HEK293 (cell line): ENCODE measurements at regions not wholly inside any gene's neighbourhood (a gene's known extent, or its start where the extent isn't known, plus 50 kb on each side); places are given as distances from the start of the nearest gene placed in this dataset.
"Not testable (repeated sequence)": the region's sequence is repeated elsewhere in the genome, so short reads cannot be mapped to it uniquely, and the experiment has no call there.

Experiments used
- CTCF ChIA-PET: fragments of 350-600 bp; formaldehyde crosslinking; extraction: SDS; loops from one replicate; lab custom pipeline; 2021; ENCODE audit warnings: antibody characterized with exemption; lab: Yijun Ruan, JAX
- POLR2A ChIA-PET: fragments of 300-600 bp; formaldehyde crosslinking; extraction: SDS; loops from one replicate; lab custom pipeline; 2020; ENCODE audit warnings: antibody characterized with exemption, inconsistent platforms; lab: Yijun Ruan, JAX
- H3K27ac ChIP-seq: fragments of 200-500 bp; sonication (Bioruptor generic); 2 replicates; pipeline ENCODE4 v1.5.1; 2014; ENCODE audit warnings: low read depth, low read length, control low read depth, inconsistent platforms; ENCODE audit errors: extremely low read depth
- H3K36me3 ChIP-seq, 2 experiments: fragments of 200-500 bp in 1 of 2; sonication (Bioruptor generic) in 1 of 2; 1 replicate in 1 of 2; 2 replicates in 1 of 2; pipeline ENCODE4 v1.5.1; 2014 to 2017; ENCODE audit warnings: inconsistent platforms in 2 of 2, low read length in 2 of 2; ENCODE audit not compliant: control insufficient read depth in 2 of 2, insufficient read depth in 1 of 2
- H3K4me1 ChIP-seq: fragments of 200-500 bp; sonication (Bioruptor generic); 2 replicates; pipeline ENCODE4 v1.5.1; 2014; ENCODE audit warnings: mild to moderate bottlenecking, low read length, inconsistent platforms; ENCODE audit not compliant: control insufficient read depth, insufficient read depth
- H3K4me3 ChIP-seq: 2 replicates; pipeline ENCODE4 v1.5.1; 2011; ENCODE audit warnings: low read depth, mild to moderate bottlenecking, control low read depth, low read length, moderate library complexity
- H3K9me3 ChIP-seq: fragments of 200-500 bp; sonication (Bioruptor generic); 2 replicates; pipeline ENCODE4 v1.5.1; 2014; ENCODE audit warnings: low read depth, low read length, inconsistent platforms; ENCODE audit not compliant: control insufficient read depth, insufficient read depth
- KLF16 ChIP-seq: fragments of 450-650 bp; formaldehyde crosslinking; IDR thresholded peaks from 2 replicates; pipeline ENCODE4 v1.5.1; 2017; ENCODE audit warnings: missing biosample characterization, missing genetic modification characterization
- PBX3 ChIP-seq: sonication (generic); formaldehyde crosslinking; IDR thresholded peaks from 2 replicates; pipeline ENCODE4 v1.8.1; 2022; ENCODE audit warnings: mild to moderate bottlenecking, moderate library complexity, missing genetic modification reagents
- SP7 ChIP-seq: fragments of 450-650 bp; formaldehyde crosslinking; IDR thresholded peaks from 2 replicates; pipeline ENCODE4 v1.5.1; 2016; ENCODE audit warnings: missing biosample characterization, missing genetic modification characterization
- TSHZ1 ChIP-seq: fragments of 450-650 bp; formaldehyde crosslinking; IDR thresholded peaks from 2 replicates; pipeline ENCODE4 v1.5.1; 2016; ENCODE audit warnings: missing biosample characterization, missing genetic modification characterization, borderline replicate concordance
- ZBTB21 ChIP-seq: fragments of 450-650 bp; formaldehyde crosslinking; IDR thresholded peaks from 2 replicates; pipeline ENCODE4 v1.5.1; 2017; ENCODE audit warnings: missing biosample characterization, missing genetic modification characterization
- ZBTB6 ChIP-seq: fragments of 450-650 bp; formaldehyde crosslinking; IDR thresholded peaks from 2 replicates; pipeline ENCODE4 v1.5.1; 2017; ENCODE audit warnings: missing biosample characterization, missing genetic modification characterization
- ZNF18 ChIP-seq: fragments of 450-650 bp; formaldehyde crosslinking; IDR thresholded peaks from 2 replicates; pipeline ENCODE4 v1.5.1; 2016; ENCODE audit warnings: missing biosample characterization, missing genetic modification characterization
- ZNF335 ChIP-seq: fragments of 450-650 bp; formaldehyde crosslinking; conservative IDR thresholded peaks from 2 replicates; pipeline ENCODE4 v1.5.1; 2016; ENCODE audit warnings: missing biosample characterization, missing genetic modification characterization
- ZNF341 ChIP-seq: fragments of 450-650 bp; formaldehyde crosslinking; IDR thresholded peaks from 2 replicates; pipeline ENCODE4; 2016; ENCODE audit warnings: low read depth, missing biosample characterization, missing genetic modification characterization
- ZNF366 ChIP-seq: fragments of 450-650 bp; formaldehyde crosslinking; conservative IDR thresholded peaks from 2 replicates; pipeline ENCODE4 v1.5.1; 2016; ENCODE audit warnings: missing biosample characterization, missing genetic modification characterization
- ZNF394 ChIP-seq: fragments of 450-650 bp; formaldehyde crosslinking; IDR thresholded peaks from 2 replicates; pipeline ENCODE4 v1.5.1; 2016; ENCODE audit warnings: missing biosample characterization, missing genetic modification characterization, mild to moderate bottlenecking, moderate library complexity, borderline replicate concordance
- ZNF426 ChIP-seq: fragments of 450-650 bp; formaldehyde crosslinking; IDR thresholded peaks from 2 replicates; pipeline ENCODE4 v1.5.1; 2017; ENCODE audit warnings: missing biosample characterization, missing genetic modification characterization, mild to moderate bottlenecking, inconsistent platforms, moderate library complexity
- ZNF433 ChIP-seq: fragments of 450-650 bp; formaldehyde crosslinking; IDR thresholded peaks from 2 replicates; pipeline ENCODE4 v1.5.1; 2016; ENCODE audit warnings: missing biosample characterization, missing genetic modification characterization, low read depth
- ZNF629 ChIP-seq: fragments of 450-650 bp; formaldehyde crosslinking; IDR thresholded peaks from 2 replicates; pipeline ENCODE4 v1.5.1; 2017; ENCODE audit warnings: missing biosample characterization, missing genetic modification characterization
- ZNF654 ChIP-seq: fragments of 450-650 bp; formaldehyde crosslinking; IDR thresholded peaks from 2 replicates; pipeline ENCODE4 v1.5.1; 2016; ENCODE audit warnings: low read depth, missing biosample characterization, missing genetic modification characterization
- ZNF658 ChIP-seq: fragments of 450-650 bp; formaldehyde crosslinking; IDR thresholded peaks from 2 replicates; pipeline ENCODE4; 2016; ENCODE audit warnings: missing biosample characterization, missing genetic modification characterization
- ZNF660 ChIP-seq: fragments of 450-650 bp; IDR thresholded peaks from 2 replicates; pipeline ENCODE4 v1.5.1; 2018; ENCODE audit warnings: missing biosample characterization, mild to moderate bottlenecking, missing genetic modification characterization
- ZNF843 ChIP-seq: fragments of 450-650 bp; formaldehyde crosslinking; IDR thresholded peaks from 2 replicates; pipeline ENCODE4 v1.5.1; 2016; ENCODE audit warnings: missing biosample characterization, missing genetic modification characterization
- TF ChIP-seq, protein P1 (sequence below): fragments of 450-650 bp; formaldehyde crosslinking; IDR thresholded peaks from 2 replicates; pipeline ENCODE4 v1.5.1; 2016; ENCODE audit warnings: missing biosample characterization, missing genetic modification characterization, low read depth
- TF ChIP-seq, protein P2 (sequence below): fragments of 450-650 bp; formaldehyde crosslinking; IDR thresholded peaks from 2 replicates; pipeline ENCODE4 v1.5.1; 2017; ENCODE audit warnings: missing biosample characterization, missing genetic modification characterization

DNA sequence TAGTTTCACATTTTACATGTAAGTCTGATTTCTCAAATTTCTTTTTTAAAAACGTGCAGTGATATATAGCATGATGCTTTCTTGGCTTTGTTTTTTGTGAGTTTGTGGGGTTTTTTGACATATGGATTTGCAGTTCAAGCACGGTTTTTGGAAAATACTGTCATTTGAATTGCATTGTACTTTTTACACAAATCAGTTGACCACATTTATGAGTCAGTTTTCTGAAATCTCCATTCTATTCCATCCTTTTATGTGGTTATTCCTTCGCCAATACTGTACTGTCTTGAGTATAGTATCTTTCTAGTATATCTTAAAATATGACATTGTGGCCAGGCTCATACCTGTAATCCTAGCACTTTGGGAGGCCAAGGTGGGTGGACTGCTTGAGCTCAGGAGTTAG, 890.0 kb upstream of the CITED2 start (continued):
- TF ChIP-seq TSHZ1, result no peak
- TF ChIP-seq ZNF658 (tag by site-specific recombination), result no peak
- TF ChIP-seq, all 188 proteins: peak for 0

GRCh38 chr6:140258302-140258701, 883.9 kb upstream of the CITED2 start:
- POLR2A ChIA-PET, H3K27ac ChIP-seq, H3K4me1 ChIP-seq, H3K9me3 ChIP-seq, CTCF ChIA-PET, H3K4me3 ChIP-seq, H3K36me3 ChIP-seq: not testable (repeated sequence)
- 0 out of 2 replicates have a peak, but pooled peaks have one; percentile 34 for TF ChIP-seq ZNF335 (tag by site-specific recombination)

DNA sequence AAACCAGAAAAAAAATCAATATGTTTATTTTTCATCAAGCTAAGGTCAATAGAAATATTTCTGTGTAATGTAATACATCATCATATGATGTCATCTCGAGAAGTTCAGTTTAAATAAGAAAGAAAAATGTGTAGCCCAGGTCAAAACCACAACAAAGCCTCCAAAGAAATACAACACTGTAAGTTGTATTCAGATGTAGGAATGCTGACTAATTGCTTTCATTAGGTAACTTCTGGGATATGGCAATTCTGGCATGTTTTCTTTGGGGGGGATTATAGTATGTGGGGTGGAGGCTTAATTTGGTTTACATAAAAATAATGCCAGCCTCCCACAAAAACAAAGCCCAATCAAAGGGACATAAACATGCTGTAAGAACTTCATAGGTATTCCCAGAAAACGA, 881.8 kb upstream of the CITED2 start:
- no peak overlapping the region for H3K27ac ChIP-seq
- H3K36me3 ChIP-seq, result no peaks in the 10 kb centered on the region
- CTCF ChIA-PET, result no interaction called here
- TF ChIP-seq ZNF426 (no peak), ZNF335 (tag by site-specific recombination) (no peak), ZNF654 (no peak), ZNF366 (tag by site-specific recombination) (peak; percentile 74), ZNF18 (tag by site-specific recombination) (no peak), ZBTB6 (no peak), ZNF629 (tag by site-specific recombination) (peak; percentile 35; the same call in 1 of the 2 replicates), ZBTB21 (tag by site-specific recombination) (no peak), ZNF660 (tag by site-specific recombination) (no peak), ZNF341 (tag by site-specific recombination) (no peak), SP7 (tag by site-specific recombination) (peak; percentile 57; the same call in 1 of the 2 replicates), ZNF843 (tag by site-specific recombination) (no peak), ZNF433 (no peak), PBX3 (CRISPR knock-in tag) (no peak), KLF16 (no peak), ZNF394 (tag by site-specific recombination) (0 out of 2 replicates have a peak, but pooled peaks have one; percentile 20)
- TF ChIP-seq, protein P1, sequence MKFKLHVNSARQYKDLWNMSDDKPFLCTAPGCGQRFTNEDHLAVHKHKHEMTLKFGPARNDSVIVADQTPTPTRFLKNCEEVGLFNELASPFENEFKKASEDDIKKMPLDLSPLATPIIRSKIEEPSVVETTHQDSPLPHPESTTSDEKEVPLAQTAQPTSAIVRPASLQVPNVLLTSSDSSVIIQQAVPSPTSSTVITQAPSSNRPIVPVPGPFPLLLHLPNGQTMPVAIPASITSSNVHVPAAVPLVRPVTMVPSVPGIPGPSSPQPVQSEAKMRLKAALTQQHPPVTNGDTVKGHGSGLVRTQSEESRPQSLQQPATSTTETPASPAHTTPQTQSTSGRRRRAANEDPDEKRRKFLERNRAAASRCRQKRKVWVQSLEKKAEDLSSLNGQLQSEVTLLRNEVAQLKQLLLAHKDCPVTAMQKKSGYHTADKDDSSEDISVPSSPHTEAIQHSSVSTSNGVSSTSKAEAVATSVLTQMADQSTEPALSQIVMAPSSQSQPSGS (tag by site-specific recombination), result peak; percentile 84
- TF ChIP-seq, protein P2, sequence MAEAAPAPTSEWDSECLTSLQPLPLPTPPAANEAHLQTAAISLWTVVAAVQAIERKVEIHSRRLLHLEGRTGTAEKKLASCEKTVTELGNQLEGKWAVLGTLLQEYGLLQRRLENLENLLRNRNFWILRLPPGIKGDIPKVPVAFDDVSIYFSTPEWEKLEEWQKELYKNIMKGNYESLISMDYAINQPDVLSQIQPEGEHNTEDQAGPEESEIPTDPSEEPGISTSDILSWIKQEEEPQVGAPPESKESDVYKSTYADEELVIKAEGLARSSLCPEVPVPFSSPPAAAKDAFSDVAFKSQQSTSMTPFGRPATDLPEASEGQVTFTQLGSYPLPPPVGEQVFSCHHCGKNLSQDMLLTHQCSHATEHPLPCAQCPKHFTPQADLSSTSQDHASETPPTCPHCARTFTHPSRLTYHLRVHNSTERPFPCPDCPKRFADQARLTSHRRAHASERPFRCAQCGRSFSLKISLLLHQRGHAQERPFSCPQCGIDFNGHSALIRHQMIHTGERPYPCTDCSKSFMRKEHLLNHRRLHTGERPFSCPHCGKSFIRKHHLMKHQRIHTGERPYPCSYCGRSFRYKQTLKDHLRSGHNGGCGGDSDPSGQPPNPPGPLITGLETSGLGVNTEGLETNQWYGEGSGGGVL (tag by site-specific recombination), result peak; percentile 65
- H3K4me1 ChIP-seq, result no peaks in the 10 kb centered on the region
- H3K4me3 ChIP-seq, result no peak overlapping the region
- H3K9me3 ChIP-seq, result no peaks in the 10 kb centered on the region
- POLR2A ChIA-PET, result no interaction called here
